HFFc6 (cell line): ENCODE measurements at regions not wholly inside any gene's neighbourhood (a gene's known extent, or its start where the extent isn't known, plus 50 kb on each side); places are given as distances from the start of the nearest gene placed in this dataset.
A peak's percentile ranks its signal among the peaks of the same experiment; 100 is the strongest.
"Not testable (repeated sequence)": the region's sequence is repeated elsewhere in the genome, so short reads cannot be mapped to it uniquely, and the experiment has no call there.

Experiments used
- DNase-seq: peaks from one replicate; pipeline ENCODE4 v3.0.0-alpha.2; 2018
- H3K27ac Mint-ChIP-seq: 2 replicates; pipeline ENCODE4 v1.8.0; 2020; ENCODE audit warnings: mild to moderate bottlenecking, mixed read lengths
- H3K27me3 Mint-ChIP-seq: 2 replicates; pipeline ENCODE4 v1.8.0; 2021; ENCODE audit warnings: mild to moderate bottlenecking, moderate library complexity, mixed read lengths; ENCODE audit not compliant: insufficient read depth
- H3K36me3 Mint-ChIP-seq: 2 replicates; pipeline ENCODE4 v1.8.0; 2021; ENCODE audit warnings: low read depth, mixed read lengths
- H3K4me1 Mint-ChIP-seq: 2 replicates; pipeline ENCODE4 v1.8.0; 2020; ENCODE audit warnings: low read depth, mixed read lengths
- H3K4me3 Mint-ChIP-seq: 2 replicates; pipeline ENCODE4 v1.8.0; 2020; ENCODE audit warnings: mild to moderate bottlenecking, moderate library complexity, mixed read lengths
- H3K9me3 Mint-ChIP-seq: 2 replicates; pipeline ENCODE4 v1.8.0; 2020; ENCODE audit warnings: mild to moderate bottlenecking, mixed read lengths
- TF ChIP-seq, protein P1 (sequence below): fragments of 200-600 bp; sonication (generic); IDR thresholded peaks from 2 replicates; pipeline ENCODE4 v1.5.0; 2021; ENCODE audit warnings: antibody characterized with exemption, mild to moderate bottlenecking

DNA sequence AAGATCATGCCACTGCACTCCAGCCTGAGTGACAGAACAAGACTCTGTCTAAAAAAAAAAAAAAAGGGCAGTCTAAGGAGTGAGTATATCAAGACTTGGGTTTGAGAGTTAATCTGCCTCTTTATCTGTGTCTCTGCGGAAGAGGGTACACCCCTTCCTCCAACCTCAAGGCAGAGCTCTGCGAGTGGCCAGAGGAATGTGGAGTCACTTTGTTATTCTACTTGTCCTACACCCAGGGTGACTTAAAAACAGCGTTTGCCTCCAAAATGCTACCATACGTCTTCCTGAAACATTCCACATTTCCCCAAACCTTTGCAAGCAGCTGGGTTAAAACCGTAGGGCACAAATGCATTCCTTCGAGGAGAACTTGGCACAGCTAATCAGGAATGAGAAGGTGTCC lies 199.9 kb downstream of the SHOX start:
- H3K36me3 Mint-ChIP-seq = no peaks in the 10 kb centered on the region
- H3K9me3 Mint-ChIP-seq = peaks cover 8% of the 10 kb centered on the region; the same call in 1 of the 2 replicates
- TF ChIP-seq, protein P1, sequence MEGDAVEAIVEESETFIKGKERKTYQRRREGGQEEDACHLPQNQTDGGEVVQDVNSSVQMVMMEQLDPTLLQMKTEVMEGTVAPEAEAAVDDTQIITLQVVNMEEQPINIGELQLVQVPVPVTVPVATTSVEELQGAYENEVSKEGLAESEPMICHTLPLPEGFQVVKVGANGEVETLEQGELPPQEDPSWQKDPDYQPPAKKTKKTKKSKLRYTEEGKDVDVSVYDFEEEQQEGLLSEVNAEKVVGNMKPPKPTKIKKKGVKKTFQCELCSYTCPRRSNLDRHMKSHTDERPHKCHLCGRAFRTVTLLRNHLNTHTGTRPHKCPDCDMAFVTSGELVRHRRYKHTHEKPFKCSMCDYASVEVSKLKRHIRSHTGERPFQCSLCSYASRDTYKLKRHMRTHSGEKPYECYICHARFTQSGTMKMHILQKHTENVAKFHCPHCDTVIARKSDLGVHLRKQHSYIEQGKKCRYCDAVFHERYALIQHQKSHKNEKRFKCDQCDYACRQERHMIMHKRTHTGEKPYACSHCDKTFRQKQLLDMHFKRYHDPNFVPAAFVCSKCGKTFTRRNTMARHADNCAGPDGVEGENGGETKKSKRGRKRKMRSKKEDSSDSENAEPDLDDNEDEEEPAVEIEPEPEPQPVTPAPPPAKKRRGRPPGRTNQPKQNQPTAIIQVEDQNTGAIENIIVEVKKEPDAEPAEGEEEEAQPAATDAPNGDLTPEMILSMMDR = no peak
- H3K4me1 Mint-ChIP-seq = peaks cover 25% of the 10 kb centered on the region
- H3K27me3 Mint-ChIP-seq = peaks cover 3% of the 10 kb centered on the region
- no peak for DNase-seq
- no peak overlapping the region for H3K27ac Mint-ChIP-seq
- no peak overlapping the region for H3K4me3 Mint-ChIP-seq

DNA sequence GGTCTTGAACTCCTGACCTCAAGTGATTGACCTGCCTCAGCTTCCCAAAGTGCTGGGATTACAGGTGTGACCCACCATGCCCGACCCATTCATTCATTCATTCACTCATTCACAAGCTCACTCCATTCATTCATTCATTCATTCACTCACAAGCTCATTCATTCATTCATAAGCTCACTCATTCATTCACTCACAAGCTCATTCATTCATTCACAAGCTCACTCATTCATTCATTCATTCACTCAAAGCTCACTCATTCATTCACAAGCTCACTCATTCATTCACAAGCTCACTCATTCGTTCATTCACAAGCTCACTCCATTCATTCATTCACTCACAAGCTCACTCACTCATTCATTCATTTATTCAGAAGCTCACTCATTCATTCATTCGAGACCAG lies 198.6 kb downstream of the SHOX start:
- H3K4me3 Mint-ChIP-seq = peak overlapping the region; percentile 88; the same call in 1 of the 2 replicates
- H3K4me1 Mint-ChIP-seq = peaks cover 26% of the 10 kb centered on the region
- DNase-seq = no peak
- TF ChIP-seq, protein P1 = no peak
- peak overlapping the region; percentile 95 for H3K27ac Mint-ChIP-seq
- H3K27me3 Mint-ChIP-seq = peaks cover 3% of the 10 kb centered on the region
- H3K9me3 Mint-ChIP-seq = peaks cover 8% of the 10 kb centered on the region; the same call in 1 of the 2 replicates
- no peaks in the 10 kb centered on the region for H3K36me3 Mint-ChIP-seq

DNA sequence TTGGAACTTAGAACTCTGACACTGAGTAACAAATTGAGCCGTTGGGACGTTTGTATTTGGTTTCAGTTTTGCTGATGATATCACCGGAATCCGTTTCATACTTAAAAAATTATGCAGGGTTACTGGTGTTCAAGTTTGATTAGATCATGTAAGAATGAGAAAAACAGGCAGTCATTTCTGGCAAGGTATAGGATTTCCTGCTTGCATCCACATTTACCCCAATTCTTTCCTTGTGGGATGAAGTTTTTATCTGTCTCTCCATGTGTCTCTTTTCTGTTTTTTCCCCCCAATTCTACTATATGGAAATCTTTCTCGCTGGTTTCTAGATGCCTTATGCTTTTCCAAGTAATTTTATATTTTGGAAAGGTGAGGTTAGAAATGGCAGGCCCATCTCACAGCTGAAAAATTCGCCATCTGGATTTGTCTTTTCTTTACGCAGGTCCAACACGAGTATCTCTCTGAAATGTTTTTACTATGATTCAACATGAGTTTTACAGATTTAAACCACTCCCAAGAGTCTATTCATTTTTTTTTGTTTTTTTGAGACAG lies 197.9 kb downstream of the SHOX start:
- peak; percentile 53 for DNase-seq
- peaks cover 8% of the 10 kb centered on the region; the same call in 1 of the 2 replicates for H3K9me3 Mint-ChIP-seq
- no peaks in the 10 kb centered on the region for H3K36me3 Mint-ChIP-seq
- TF ChIP-seq, protein P1 = no peak
- peak overlapping the region; percentile 95 for H3K27ac Mint-ChIP-seq
- peaks cover 3% of the 10 kb centered on the region for H3K27me3 Mint-ChIP-seq
- H3K4me3 Mint-ChIP-seq = peak overlapping the region; percentile 88
- peaks cover 26% of the 10 kb centered on the region for H3K4me1 Mint-ChIP-seq

GRCh38 chrX:826448-826847 lies 195.9 kb downstream of the SHOX start:
- DNase-seq = peak; percentile 58

DNA sequence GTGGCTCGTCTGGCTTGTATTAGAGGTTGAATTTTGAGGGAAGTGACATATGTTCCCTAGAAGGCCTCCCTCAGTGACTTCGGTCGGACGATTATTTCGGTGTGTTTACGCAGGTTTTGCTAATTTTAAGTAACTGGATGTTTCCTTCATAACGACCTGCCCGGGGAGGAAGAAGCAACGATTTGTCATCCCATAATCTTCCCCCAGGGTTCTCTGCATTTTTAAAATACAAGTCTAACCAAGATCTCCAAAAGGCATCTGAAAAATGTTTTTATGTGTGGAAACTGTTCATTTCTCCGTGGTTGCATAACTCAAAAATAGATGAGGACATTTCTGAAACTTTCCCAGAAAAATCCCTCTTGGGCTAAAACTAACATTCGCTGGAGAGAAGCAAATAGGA lies 195.4 kb downstream of the SHOX start:
- DNase-seq = peak; percentile 84
- peaks cover 5% of the 10 kb centered on the region; the same call in 1 of the 2 replicates for H3K36me3 Mint-ChIP-seq
- peak overlapping the region; percentile 86 for H3K4me3 Mint-ChIP-seq
- peaks cover 8% of the 10 kb centered on the region for H3K9me3 Mint-ChIP-seq
- peaks cover 37% of the 10 kb centered on the region for H3K4me1 Mint-ChIP-seq
- no peaks in the 10 kb centered on the region; the same call in 1 of the 2 replicates for H3K27me3 Mint-ChIP-seq
- peak overlapping the region; percentile 98 for H3K27ac Mint-ChIP-seq
- TF ChIP-seq, protein P1 = peak; percentile 12; the same call in 1 of the 2 replicates

More at GRCh38 chrX:826448-826847, 195.9 kb downstream of the SHOX start:
- H3K4me1 Mint-ChIP-seq = peaks cover 32% of the 10 kb centered on the region
- peak overlapping the region; percentile 86 for H3K4me3 Mint-ChIP-seq
- H3K27me3 Mint-ChIP-seq = no peaks in the 10 kb centered on the region; the same call in 1 of the 2 replicates
- peaks cover 5% of the 10 kb centered on the region; the same call in 1 of the 2 replicates for H3K36me3 Mint-ChIP-seq
- peaks cover 8% of the 10 kb centered on the region for H3K9me3 Mint-ChIP-seq
- peak overlapping the region; percentile 98 for H3K27ac Mint-ChIP-seq
- TF ChIP-seq, protein P1 = no peak

- not testable (repeated sequence) for H3K9me3 Mint-ChIP-seq, H3K4me3 Mint-ChIP-seq, H3K36me3 Mint-ChIP-seq, H3K27me3 Mint-ChIP-seq, DNase-seq, H3K27ac Mint-ChIP-seq
- peaks cover 26% of the 10 kb centered on the region for H3K4me1 Mint-ChIP-seq
Measured at GRCh38 chrX:823073-823472, 192.5 kb downstream of the SHOX start.
